GM12864 (cell line): ENCODE measurements at regions not wholly inside any gene's neighbourhood (a gene's known extent, or its start where the extent isn't known, plus 50 kb on each side); places are given as distances from the start of the nearest gene placed in this dataset.

Source experiments
- DNase-seq: peaks from one replicate; pipeline ENCODE4 v3.0.0-alpha.2; 2011; ENCODE audit warnings: low read depth
- H3K4me3 ChIP-seq: 2 replicates; pipeline ENCODE4 v1.5.1; 2011; ENCODE audit warnings: mild to moderate bottlenecking, low read depth, low read length, control low read depth
- CTCF ChIP-seq: IDR thresholded peaks from 2 replicates; pipeline ENCODE4 v1.5.1; 2011; ENCODE audit warnings: low read depth, mild to moderate bottlenecking, moderate library complexity, low read length, control low read depth, inconsistent platforms; ENCODE audit errors: missing control alignments

- TF ChIP-seq CTCF: no peak
- H3K4me3 ChIP-seq: no peak overlapping the region
- DNase-seq: no peak
Measured at GRCh38 chr3:28948685-28949084, 332.2 kb upstream of the RBMS3 start.

GRCh38 chr3:28949580-28949979 is 331.3 kb upstream of the RBMS3 start:
- H3K4me3 ChIP-seq: no peak overlapping the region
- no peak for TF ChIP-seq CTCF
- no peak for DNase-seq

- DNase-seq: no peak
- H3K4me3 ChIP-seq: no peak overlapping the region
- no peak for TF ChIP-seq CTCF
Measured at GRCh38 chr3:28950614-28951013, 330.3 kb upstream of the RBMS3 start.

- no peak overlapping the region for H3K4me3 ChIP-seq
- no peak for DNase-seq
- no peak for TF ChIP-seq CTCF
Measured at GRCh38 chr3:28951772-28952556, 328.9 kb upstream of the RBMS3 start.

- TF ChIP-seq CTCF: no peak
- DNase-seq: no peak
- H3K4me3 ChIP-seq: no peak overlapping the region
Measured at GRCh38 chr3:28958656-28959055, 322.2 kb upstream of the RBMS3 start.

GRCh38 chr3:28971156-28971555 is 309.7 kb upstream of the RBMS3 start:
- no peak for TF ChIP-seq CTCF
- no peak for DNase-seq
- no peak overlapping the region for H3K4me3 ChIP-seq

- H3K4me3 ChIP-seq: no peak overlapping the region
- no peak for TF ChIP-seq CTCF
- DNase-seq: no peak
Measured at GRCh38 chr3:28972921-28973320, 307.9 kb upstream of the RBMS3 start.
